HG02678 (cell line): ENCODE measurements at regions not wholly inside any gene's neighbourhood (a gene's known extent, or its start where the extent isn't known, plus 50 kb on each side); places are given as distances from the start of the nearest gene placed in this dataset.

Experiments used
- ATAC-seq: cut with Tn5 transposase; IDR thresholded peaks from one replicate; pipeline ENCODE4 v1.9.1; 2021; ENCODE audit warnings: mild to moderate bottlenecking, moderate library complexity; ENCODE audit not compliant: unreplicated experiment

DNA sequence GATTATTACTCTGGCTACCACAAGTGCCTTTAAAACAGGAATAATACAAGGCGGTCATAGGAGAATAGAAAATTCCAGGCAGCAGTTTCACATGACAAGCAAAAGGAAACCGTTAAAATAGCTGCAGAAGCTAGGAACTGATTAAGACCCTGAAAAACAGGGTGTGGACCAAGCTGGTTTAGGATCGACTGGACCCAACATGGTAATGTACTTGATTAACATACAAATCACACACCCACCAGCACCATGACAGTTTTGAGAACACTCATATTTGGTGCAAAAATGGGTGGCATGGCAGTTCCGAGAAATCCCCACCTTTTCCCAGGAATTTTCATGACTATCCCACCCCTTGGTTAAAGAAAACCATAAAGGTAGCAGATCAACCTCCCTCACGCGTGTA lies 51.9 kb upstream of the TMEM163 start:
- no peak for ATAC-seq

DNA sequence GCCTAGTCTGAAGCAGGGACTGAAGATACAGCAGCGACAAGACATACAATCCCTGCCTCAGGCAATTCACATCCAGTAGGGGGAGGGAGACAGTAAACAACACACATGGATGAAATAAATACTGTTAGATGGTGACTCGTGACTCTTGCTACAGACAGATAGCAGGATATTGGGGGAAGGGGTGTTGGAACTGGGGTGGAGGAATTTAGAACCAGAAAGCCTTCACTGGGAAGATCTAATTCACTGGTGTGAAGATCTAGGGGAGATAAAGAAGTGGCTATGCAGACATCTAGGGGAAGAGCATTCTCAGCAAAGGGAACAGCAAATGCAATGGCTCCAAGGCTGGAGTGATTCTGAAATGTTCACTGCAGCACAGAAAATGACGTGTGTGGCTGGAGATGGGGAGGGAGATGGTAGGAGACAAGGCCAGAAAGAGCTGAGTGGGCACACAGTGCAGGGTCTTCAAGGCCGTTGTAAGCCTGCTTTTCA lies 52.6 kb upstream of the TMEM163 start:
- ATAC-seq = no peak

DNA sequence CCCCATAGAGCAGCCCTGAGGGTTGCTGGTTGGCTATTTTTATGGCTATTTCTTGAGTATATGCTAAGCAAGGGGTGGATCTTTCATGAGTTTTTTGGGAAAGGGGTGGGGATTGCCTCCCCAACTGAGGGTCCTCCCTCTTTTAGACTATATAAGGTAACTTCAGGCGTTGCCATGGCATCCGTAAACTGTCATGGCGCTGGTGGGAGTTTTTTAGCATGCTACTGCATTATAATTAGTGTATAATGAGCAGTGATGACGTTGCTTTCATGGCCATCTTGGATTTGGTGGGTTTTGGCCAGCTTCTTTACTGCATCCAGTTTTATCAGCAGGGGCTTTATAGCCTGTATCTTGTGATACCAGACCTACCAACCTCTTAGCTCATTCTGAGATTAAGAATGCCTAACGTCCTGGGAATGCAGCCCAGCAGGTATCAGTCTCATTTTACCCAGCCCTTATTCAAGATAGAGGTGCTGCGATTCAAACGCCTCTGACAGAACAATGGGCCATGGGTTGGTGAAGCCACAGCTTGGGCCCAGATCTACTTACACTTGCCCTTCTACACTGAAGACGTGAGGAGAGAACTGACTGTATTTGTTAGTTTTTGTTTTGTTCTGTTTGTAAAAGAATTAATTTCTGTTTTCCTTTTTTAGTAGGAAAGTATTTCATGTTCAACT lies 53.8 kb upstream of the TMEM163 start:
- no peak for ATAC-seq

DNA sequence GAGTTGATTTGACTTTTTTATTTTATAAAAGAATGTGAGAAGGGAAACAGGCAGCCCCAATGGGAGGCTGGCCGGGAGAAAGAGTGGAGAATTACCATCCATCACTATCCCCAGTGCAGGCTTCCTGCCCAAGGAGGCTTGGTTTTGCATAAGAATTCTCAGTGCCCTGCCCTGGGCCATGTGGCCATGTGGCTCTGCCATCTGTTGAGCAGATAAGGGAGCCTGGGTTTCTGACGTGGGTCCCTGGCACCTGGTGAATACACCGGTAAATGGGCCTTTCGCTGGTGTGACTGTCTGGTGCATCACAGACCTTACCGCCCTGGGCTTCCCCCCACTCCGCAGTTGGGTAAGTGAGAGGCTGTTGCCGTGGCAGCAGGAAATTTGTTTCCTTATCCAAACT lies 54.5 kb upstream of the TMEM163 start:
- no peak for ATAC-seq

- no peak for ATAC-seq
These were observed 55.3 kb upstream of the TMEM163 start for GRCh38 chr2:134773759-134774742.

- no peak for ATAC-seq
These were observed 56.2 kb upstream of the TMEM163 start for GRCh38 chr2:134774786-134775641.

DNA sequence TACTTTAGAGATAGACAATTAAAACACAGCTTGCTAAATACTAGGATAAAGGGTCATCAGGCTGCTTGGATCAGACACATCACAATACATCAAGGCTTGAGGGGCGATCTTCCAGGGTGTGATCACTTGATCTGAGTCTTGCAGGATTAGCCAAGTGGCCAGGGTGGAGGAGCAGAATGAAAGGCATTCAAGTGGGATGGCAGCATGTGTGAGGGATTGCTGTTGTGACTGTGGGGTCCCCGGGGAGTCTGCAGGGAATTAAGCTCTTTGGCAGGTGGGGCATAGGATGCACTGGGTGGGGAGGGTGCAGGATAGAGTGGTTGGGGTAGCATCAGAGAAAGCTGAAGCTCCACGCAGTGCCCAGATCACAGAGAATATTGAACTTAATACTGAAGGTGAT lies 58.0 kb upstream of the TMEM163 start:
- ATAC-seq = no peak

DNA sequence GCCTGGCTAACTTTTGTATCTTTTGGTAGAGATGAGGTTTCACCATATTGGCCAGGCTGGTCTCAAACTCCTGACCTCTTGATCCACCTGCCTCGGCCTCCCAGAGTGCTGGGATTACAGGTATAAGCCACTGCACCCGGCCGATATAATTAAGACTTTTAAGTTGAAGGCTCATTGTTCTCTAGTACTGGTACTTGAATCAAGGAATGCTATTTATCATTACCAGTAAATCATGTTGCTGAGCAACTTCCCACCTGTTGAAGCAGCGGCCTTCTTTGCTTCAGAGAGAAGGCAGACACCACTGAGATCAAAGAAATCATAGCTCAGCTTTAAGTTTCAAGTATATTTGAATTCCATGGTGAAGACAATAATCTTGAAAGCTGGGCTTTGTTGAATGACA lies 58.8 kb upstream of the TMEM163 start:
- no peak for ATAC-seq

DNA sequence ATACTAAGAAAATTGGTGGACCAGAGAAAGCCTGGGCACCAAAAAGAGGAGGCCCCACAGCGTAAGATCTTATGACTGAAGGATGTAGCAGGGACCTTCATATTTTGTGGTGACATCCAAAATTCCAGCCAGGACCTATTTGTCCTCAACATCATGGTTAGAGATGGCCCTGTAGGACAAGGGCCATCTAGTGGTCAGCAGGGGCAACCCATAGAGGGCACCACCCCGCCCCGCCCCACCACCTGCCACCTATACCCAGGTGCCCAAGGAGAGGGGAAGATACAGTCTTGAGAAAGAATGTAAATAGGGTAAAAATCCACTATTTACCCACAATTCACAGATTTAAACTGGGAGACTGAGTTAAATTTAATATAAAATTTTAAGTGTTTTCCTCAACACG lies 59.6 kb upstream of the TMEM163 start:
- no peak for ATAC-seq

- ATAC-seq = no peak
These were observed 57.4 kb upstream of the ACMSD start for GRCh38 chr2:134780972-134781371.

DNA sequence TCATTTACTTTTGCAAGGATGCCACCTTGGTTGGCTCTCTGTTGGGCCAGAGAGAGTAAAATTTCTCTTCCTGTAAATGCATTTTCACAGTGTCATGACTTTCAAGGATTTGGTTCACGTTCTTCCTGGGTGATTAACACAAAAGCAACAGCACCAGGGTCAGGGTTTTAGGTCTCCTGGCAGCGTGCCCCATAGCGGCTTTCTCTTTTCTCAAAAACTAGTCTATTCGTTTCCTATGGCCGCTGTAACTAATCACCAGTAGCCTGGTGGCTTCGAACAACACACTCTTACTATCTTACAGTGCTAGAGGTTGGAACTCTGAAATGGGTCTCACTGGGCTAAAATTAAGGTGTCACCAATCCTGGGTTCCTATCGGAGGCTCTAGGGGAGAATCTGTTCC lies 56.3 kb upstream of the ACMSD start:
- ATAC-seq = no peak

GRCh38 chr2:134782792-134783191 lies 55.6 kb upstream of the ACMSD start:
- ATAC-seq = peak; percentile 70

- no peak for ATAC-seq
These were observed 54.5 kb upstream of the ACMSD start for GRCh38 chr2:134783912-134784311.

DNA sequence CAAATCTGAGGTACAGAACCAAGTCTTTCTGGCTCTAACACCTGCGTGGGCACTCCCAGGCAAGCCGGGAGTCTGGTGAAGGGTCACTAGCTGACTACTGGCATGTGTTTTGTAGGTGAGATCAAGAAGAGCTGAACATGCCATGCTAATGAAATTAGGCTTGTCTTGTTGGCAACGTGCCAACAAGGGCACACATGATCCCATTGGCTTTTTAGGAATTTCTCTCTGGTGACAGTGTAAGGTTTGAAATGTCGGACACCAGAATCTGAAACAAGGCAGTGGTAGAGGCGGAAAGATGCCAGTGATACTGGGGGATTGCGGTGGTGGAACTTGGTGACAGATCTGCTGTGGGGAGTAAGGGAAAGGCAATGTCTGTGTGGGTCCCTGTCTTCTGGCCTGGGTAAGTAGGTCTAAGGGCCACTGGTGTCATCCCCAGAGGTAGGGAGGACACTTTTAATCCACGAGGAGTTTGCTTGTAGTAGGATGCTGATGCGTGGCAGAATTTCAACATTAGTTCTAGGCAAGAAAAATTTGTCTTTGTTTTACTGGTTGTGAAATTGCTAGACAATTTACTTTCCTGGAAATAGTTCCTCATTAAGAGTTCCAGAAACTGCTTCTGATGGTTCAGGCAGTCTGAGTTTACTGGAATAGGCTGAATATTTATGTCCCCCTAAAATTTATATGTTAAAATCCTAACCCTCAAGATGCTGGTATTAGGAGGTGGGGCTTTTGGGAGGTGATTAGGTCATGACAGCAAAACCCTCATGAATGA lies 52.6 kb upstream of the ACMSD start:
- ATAC-seq = no peak

DNA sequence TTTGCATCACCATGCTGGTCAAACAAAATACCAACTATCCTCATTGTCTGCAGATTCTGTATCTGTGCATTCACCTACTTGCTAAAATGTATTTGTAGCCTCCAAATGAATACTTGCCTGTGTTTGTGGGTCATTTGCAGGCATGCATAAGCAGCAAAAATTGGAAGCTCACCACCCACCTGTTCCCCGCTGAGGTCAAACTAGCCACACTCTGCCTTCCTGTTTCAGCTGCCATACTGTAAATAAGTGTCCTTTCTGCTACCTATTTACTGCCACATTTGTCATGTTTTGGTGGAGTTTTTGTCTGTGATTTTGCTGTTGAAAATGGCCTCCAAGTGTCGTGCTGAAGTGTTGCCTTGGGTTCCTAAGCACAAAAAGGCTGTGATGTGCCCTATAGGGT lies 50.0 kb upstream of the ACMSD start:
- ATAC-seq = no peak
